A673 (cell line): ENCODE measurements at regions not wholly inside any gene's neighbourhood (a gene's known extent, or its start where the extent isn't known, plus 50 kb on each side); places are given as distances from the start of the nearest gene placed in this dataset.

Source experiments
- EZH2 ChIP-seq: fragments of 200-600 bp; sonication (generic); IDR thresholded peaks from 2 replicates; pipeline ENCODE4 v1.6.1; 2017; ENCODE audit warnings: borderline replicate concordance, low read depth, mild to moderate bottlenecking, mixed read lengths, antibody characterized with exemption, low read length; ENCODE audit not compliant: poor library complexity, severe bottlenecking
- TF ChIP-seq, protein P1 (sequence below): fragments of 300-800, 200-600 bp; sonication (generic); conservative IDR thresholded peaks from 2 replicates; pipeline ENCODE4 v1.5.1; 2017; ENCODE audit warnings: low read depth, mild to moderate bottlenecking, antibody characterized with exemption, low read length, moderate library complexity, mixed read lengths

DNA sequence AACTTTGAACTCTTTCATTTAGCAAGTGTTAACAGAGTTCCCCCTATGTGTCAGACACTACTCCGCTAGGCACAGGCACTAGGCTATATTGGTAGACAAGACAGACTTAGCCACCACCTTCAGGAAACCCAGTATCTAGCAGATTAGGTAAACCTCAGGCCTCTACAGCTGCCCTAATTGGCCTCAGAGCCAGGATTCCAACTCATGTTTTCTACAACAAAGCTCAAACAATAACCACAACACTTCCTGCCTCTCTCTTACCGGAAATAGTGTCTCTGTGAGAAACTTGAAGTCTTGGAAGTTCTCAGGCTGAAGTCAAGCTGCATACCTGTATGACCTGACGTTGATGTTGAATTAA lies 116.6 kb upstream of the SLC44A1 start:
- TF ChIP-seq, protein P1, sequence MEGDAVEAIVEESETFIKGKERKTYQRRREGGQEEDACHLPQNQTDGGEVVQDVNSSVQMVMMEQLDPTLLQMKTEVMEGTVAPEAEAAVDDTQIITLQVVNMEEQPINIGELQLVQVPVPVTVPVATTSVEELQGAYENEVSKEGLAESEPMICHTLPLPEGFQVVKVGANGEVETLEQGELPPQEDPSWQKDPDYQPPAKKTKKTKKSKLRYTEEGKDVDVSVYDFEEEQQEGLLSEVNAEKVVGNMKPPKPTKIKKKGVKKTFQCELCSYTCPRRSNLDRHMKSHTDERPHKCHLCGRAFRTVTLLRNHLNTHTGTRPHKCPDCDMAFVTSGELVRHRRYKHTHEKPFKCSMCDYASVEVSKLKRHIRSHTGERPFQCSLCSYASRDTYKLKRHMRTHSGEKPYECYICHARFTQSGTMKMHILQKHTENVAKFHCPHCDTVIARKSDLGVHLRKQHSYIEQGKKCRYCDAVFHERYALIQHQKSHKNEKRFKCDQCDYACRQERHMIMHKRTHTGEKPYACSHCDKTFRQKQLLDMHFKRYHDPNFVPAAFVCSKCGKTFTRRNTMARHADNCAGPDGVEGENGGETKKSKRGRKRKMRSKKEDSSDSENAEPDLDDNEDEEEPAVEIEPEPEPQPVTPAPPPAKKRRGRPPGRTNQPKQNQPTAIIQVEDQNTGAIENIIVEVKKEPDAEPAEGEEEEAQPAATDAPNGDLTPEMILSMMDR = no peak
- TF ChIP-seq EZH2 = no peak
